ENCODE measurements at regions not wholly inside any gene's neighbourhood (a gene's known extent, or its start where the extent isn't known, plus 50 kb on each side); places are given as distances from the start of the nearest gene placed in this dataset.

GRCh38 chr4:136136601-136137000 lies 1395.7 kb downstream of the PCDH18 start:
- H3K4me1 ChIP-seq (ENCODE audit: control insufficient read depth in 2 of 2, insufficient read depth in 2 of 2, low read length in 2 of 2): no peaks in the 10 kb centered on the region
- no peaks in the 10 kb centered on the region for H3K27me3 ChIP-seq (replicated peaks in 1 of 4; ENCODE audit: control extremely low read depth in 1 of 4, control insufficient read depth in 3 of 4, insufficient read depth in 4 of 4, low read length in 3 of 4)
- H3K36me3 ChIP-seq (replicated peaks in 1 of 2; ENCODE audit: control extremely low read depth in 1 of 2, control insufficient read depth in 1 of 2, extremely low read depth in 1 of 2, insufficient read depth in 2 of 2, low read length in 1 of 2): no peaks in the 10 kb centered on the region
- no peak overlapping the region for H3K27ac Mint-ChIP-seq
- no peak overlapping the region for H3K4me2 ChIP-seq (replicated peaks; ENCODE audit: low read depth, low read length, poor library complexity, severe bottlenecking)
- no peaks in the 10 kb centered on the region for H3K4me1 Mint-ChIP-seq
- no peak overlapping the region for H3K9ac ChIP-seq (ENCODE audit: low read length)
- intact Hi-C loops (cut with micrococcal nuclease): no loop called here
- 80% methylated on average over 1 of the region's 3 CpGs for WGBS (ENCODE audit: insufficient coverage)
- no peak overlapping the region for H3K4me3 Mint-ChIP-seq
- H3K27me3 Mint-ChIP-seq: no peaks in the 10 kb centered on the region
- ChIA-PET CTCF (no interaction called here), POLR2A (no interaction called here)
- TF ChIP-seq EZH2 (IDR thresholded peaks at IDR 0.05; ENCODE audit: borderline replicate concordance, insufficient read depth, low read depth, low read length, poor library complexity, severe bottlenecking) (no peak), CTCF (IDR thresholded peaks at IDR 0.05) (no peak)
- no peaks in the 10 kb centered on the region for H3K9me3 Mint-ChIP-seq (ENCODE audit: insufficient read depth)
- H3K79me2 ChIP-seq (ENCODE audit: control insufficient read depth, insufficient read depth, low read length): no peaks in the 10 kb centered on the region
- no peaks in the 10 kb centered on the region for H3K9me3 ChIP-seq (ENCODE audit: control extremely low read depth in 1 of 3, control insufficient read depth in 2 of 3, insufficient read depth in 1 of 3, low read length in 2 of 3)
- ATAC-seq (ENCODE audit: low read depth) (no peak), DNase-seq (no peak)
- H2AFZ ChIP-seq (ENCODE audit: insufficient read depth, low read depth, low read length, poor library complexity, severe bottlenecking): no peak overlapping the region
- H3K27ac ChIP-seq (ENCODE audit: low read length in 2 of 2): no peak overlapping the region
- no peak overlapping the region for H3K4me3 ChIP-seq (ENCODE audit: control extremely low read depth in 1 of 5, extremely low read depth in 1 of 5, insufficient read depth in 1 of 5, low read depth in 2 of 5, low read length in 4 of 5)
- H4K20me1 ChIP-seq (ENCODE audit: control insufficient read depth, insufficient read depth, low read length, poor library complexity, severe bottlenecking): no peaks in the 10 kb centered on the region

GRCh38 chr4:136124251-136124745 lies 1408.0 kb downstream of the PCDH18 start:
- intact Hi-C loops (cut with micrococcal nuclease): no loop called here
- POLR2A ChIA-PET: no interaction called here
- no peak for DNase-seq
- Histone ChIP-seq H3K9ac (ENCODE audit: low read length) (no peak overlapping the region), H2AFZ (ENCODE audit: insufficient read depth, low read depth, low read length, poor library complexity, severe bottlenecking) (no peak overlapping the region), H3K27ac (ENCODE audit: low read length in 2 of 2) (no peak overlapping the region), H3K79me2 (ENCODE audit: control insufficient read depth, insufficient read depth, low read length) (no peaks in the 10 kb centered on the region), H4K20me1 (ENCODE audit: control insufficient read depth, insufficient read depth, low read length, poor library complexity, severe bottlenecking) (no peaks in the 10 kb centered on the region), H3K4me3 (ENCODE audit: control extremely low read depth in 1 of 5, extremely low read depth in 1 of 5, insufficient read depth in 1 of 5, low read depth in 2 of 5, low read length in 4 of 5) (no peak overlapping the region), H3K36me3 (replicated peaks in 1 of 2; ENCODE audit: control extremely low read depth in 1 of 2, control insufficient read depth in 1 of 2, extremely low read depth in 1 of 2, insufficient read depth in 2 of 2, low read length in 1 of 2) (no peaks in the 10 kb centered on the region), H3K4me2 (replicated peaks; ENCODE audit: low read depth, low read length, poor library complexity, severe bottlenecking) (no peak overlapping the region), H3K4me1 (ENCODE audit: control insufficient read depth in 2 of 2, insufficient read depth in 2 of 2, low read length in 2 of 2) (no peaks in the 10 kb centered on the region), H3K9me3 (ENCODE audit: control extremely low read depth in 1 of 3, control insufficient read depth in 2 of 3, insufficient read depth in 1 of 3, low read length in 2 of 3) (no peaks in the 10 kb centered on the region), H3K27me3 (replicated peaks in 1 of 4; ENCODE audit: control extremely low read depth in 1 of 4, control insufficient read depth in 3 of 4, insufficient read depth in 4 of 4, low read length in 3 of 4) (no peaks in the 10 kb centered on the region)
- 88% methylated on average over 1 of the region's 1 CpG for WGBS (ENCODE audit: insufficient coverage)
- TF ChIP-seq EZH2 (IDR thresholded peaks at IDR 0.05; ENCODE audit: borderline replicate concordance, insufficient read depth, low read depth, low read length, poor library complexity, severe bottlenecking) (no peak), CTCF (IDR thresholded peaks at IDR 0.05) (no peak)
- Mint-ChIP-seq H3K27me3 (no peaks in the 10 kb centered on the region), H3K4me1 (no peaks in the 10 kb centered on the region), H3K4me3 (no peak overlapping the region), H3K9me3 (ENCODE audit: insufficient read depth) (peaks cover 5% of the 10 kb centered on the region), H3K27ac (no peak overlapping the region)
- CTCF ChIA-PET: interaction anchor here (0.6 kb wide), 1 partner anchor 467 kb away, joined by 3 read pairs; no protein-coding TSS in a partner anchor
- no peak for ATAC-seq (ENCODE audit: low read depth)
